Hepatocyte (in vitro differentiated cells): ENCODE measurements at regions not wholly inside any gene's neighbourhood (a gene's known extent, or its start where the extent isn't known, plus 50 kb on each side); places are given as distances from the start of the nearest gene placed in this dataset.

ENCODE experiments used
- EZH2 ChIP-seq: fragments of 200-600 bp; sonication (generic); IDR thresholded peaks from 2 replicates; pipeline ENCODE4 v1.6.1; 2016; ENCODE audit warnings: antibody characterized with exemption, mild to moderate bottlenecking, borderline replicate concordance
- EZH2phosphoT487 ChIP-seq: fragments of 200-600 bp; sonication (generic); IDR thresholded peaks from one replicate; pipeline ENCODE4 v1.6.1; 2018; ENCODE audit warnings: antibody characterized with exemption, mild to moderate bottlenecking, low read depth, moderate library complexity; ENCODE audit not compliant: unreplicated experiment, severe bottlenecking
- TF ChIP-seq, protein P1 (sequence below): fragments of 200-600 bp; sonication (generic); IDR thresholded peaks from 2 replicates; pipeline ENCODE4 v1.5.1; 2016; ENCODE audit warnings: antibody characterized with exemption, mild to moderate bottlenecking; ENCODE audit not compliant: poor library complexity

DNA sequence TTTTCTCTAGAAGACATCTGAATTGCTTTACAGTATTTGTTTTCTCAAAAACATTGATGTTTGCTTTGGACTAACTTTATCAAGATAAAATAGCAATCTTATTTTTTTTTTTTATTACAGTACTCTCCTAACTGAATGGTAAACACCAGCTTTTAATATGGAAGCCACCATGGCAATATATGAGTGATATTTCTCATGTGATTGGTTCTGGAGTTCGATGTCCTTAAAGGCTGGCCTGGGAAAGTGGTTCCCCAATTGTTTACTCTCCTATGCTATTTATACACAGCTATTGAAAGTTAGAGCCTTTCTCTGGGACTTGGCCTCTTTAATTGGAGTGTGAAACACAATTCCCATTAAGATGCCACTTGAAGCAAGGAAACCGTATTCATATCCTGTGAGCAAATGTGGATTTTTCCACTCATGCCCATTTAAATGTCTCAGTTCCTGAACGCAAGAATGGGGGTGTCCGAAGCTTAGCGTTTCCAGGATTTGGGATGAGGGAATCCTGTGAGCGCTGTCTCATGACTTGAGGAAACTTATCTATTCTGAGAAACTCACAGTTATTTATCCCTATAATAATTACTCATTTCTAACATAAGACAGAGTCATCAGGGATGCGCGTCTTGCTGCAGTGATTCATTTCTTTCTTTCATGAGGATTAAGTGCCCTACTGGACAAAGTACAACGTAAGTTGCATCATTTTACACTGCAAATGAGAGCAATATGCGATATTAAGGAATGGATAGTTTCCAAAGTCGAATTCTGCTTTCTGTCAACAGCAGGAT is 143.3 kb upstream of the PREP start:
- TF ChIP-seq, protein P1, sequence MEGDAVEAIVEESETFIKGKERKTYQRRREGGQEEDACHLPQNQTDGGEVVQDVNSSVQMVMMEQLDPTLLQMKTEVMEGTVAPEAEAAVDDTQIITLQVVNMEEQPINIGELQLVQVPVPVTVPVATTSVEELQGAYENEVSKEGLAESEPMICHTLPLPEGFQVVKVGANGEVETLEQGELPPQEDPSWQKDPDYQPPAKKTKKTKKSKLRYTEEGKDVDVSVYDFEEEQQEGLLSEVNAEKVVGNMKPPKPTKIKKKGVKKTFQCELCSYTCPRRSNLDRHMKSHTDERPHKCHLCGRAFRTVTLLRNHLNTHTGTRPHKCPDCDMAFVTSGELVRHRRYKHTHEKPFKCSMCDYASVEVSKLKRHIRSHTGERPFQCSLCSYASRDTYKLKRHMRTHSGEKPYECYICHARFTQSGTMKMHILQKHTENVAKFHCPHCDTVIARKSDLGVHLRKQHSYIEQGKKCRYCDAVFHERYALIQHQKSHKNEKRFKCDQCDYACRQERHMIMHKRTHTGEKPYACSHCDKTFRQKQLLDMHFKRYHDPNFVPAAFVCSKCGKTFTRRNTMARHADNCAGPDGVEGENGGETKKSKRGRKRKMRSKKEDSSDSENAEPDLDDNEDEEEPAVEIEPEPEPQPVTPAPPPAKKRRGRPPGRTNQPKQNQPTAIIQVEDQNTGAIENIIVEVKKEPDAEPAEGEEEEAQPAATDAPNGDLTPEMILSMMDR = no peak
- TF ChIP-seq EZH2 (no peak), EZH2phosphoT487 (no peak)
